K562 (cell line): ENCODE measurements at regions not wholly inside any gene's neighbourhood (a gene's known extent, or its start where the extent isn't known, plus 50 kb on each side); places are given as distances from the start of the nearest gene placed in this dataset.

ENCODE experiments used
- ATAC-seq: fragments of 200-7000 bp; cut with Tn5 transposase; 3 replicates; pipeline ENCODE4 v1.9.1; 2020; ENCODE audit warnings: moderate library complexity
- BruUV-seq: library from RNA; stranded (reverse); fragments of 400-500 nt; replicated peaks from 2 replicates; lab custom pipeline; 2021; lab: Mats Ljungman, UMichigan
- CTCF ChIA-PET: fragments of 300-600 bp; formaldehyde crosslinking; extraction: SDS; loops from one replicate; lab custom pipeline; 2021; ENCODE audit warnings: low intra/inter-chr PET ratio; lab: Yijun Ruan, JAX
- POLR2A ChIA-PET: fragments of 300-600, 350-650 bp; sonication (Branson Sonifier 250); formaldehyde crosslinking; extraction: SDS; loops from one replicate; lab custom pipeline; 2021; ENCODE audit warnings: antibody characterized with exemption, inconsistent platforms; lab: Yijun Ruan, JAX
- DNase-seq, 4 experiments: peaks; one replicate each; pipeline versions ENCODE4 v3.0.0 to v3.0.0-alpha.2; 2011 to 2018; ENCODE audit warnings: low spot score in 3 of 4, mixed read lengths in 3 of 4; ENCODE audit errors: extremely low read depth in 1 of 4
- FAIRE-seq: peaks from 2 replicates; lab custom pipeline; 2011; peaks lifted over from hg19 to GRCh38; lab: Jason Lieb, UNC
- H2AFZ ChIP-seq: 2 replicates; pipeline ENCODE4 v1.6.0; 2011; ENCODE audit warnings: low read depth, low read length, control low read depth, inconsistent platforms
- H3K27ac ChIP-seq: fragments of 200-600 bp; 3 replicates; pipeline ENCODE4 v1.8.0; 2011; ENCODE audit warnings: low read depth, mild to moderate bottlenecking, control low read depth, inconsistent platforms, low read length, moderate library complexity, mixed read lengths; ENCODE audit errors: extremely low read depth
- H3K27me3 ChIP-seq, 2 experiments: fragments of 300-600 bp in 1 of 2; 2 replicates in 1 of 2; 3 replicates in 1 of 2; pipeline versions ENCODE4 v1.6.0 to v1.8.0; 2011; ENCODE audit warnings: inconsistent platforms in 2 of 2, low read length in 2 of 2, mild to moderate bottlenecking in 1 of 2, mixed read lengths in 1 of 2, moderate library complexity in 1 of 2; ENCODE audit not compliant: control insufficient read depth in 2 of 2, insufficient read depth in 2 of 2
- H3K36me3 ChIP-seq: fragments of 300-600 bp; 3 replicates; pipeline ENCODE4 v1.8.0; 2011; ENCODE audit warnings: mild to moderate bottlenecking, low read length, inconsistent platforms; ENCODE audit not compliant: control insufficient read depth, insufficient read depth
- H3K4me1 ChIP-seq, 2 experiments: fragments of 200-600 bp in 1 of 2; replicated peaks in 1 of 2; 2 replicates in 1 of 2; 3 replicates in 1 of 2; pipeline versions ENCODE4 v1.5.1 to v1.8.0; 2011; ENCODE audit warnings: inconsistent platforms in 2 of 2, low read length in 2 of 2, mild to moderate bottlenecking in 1 of 2, mixed read lengths in 1 of 2, moderate library complexity in 1 of 2; ENCODE audit not compliant: control insufficient read depth in 2 of 2, insufficient read depth in 2 of 2
- H3K4me2 ChIP-seq: 2 replicates; pipeline ENCODE4 v1.6.1; 2011; ENCODE audit warnings: low read length, control low read depth, inconsistent platforms, mixed read lengths; ENCODE audit not compliant: insufficient read depth
- H3K4me3 ChIP-seq: fragments of 200-600 bp; sonication (generic), shearing (Covaris generic); 2 replicates; pipeline ENCODE4 v1.5.1; 2016; ENCODE audit warnings: control low read depth, inconsistent platforms
- H3K79me2 ChIP-seq: fragments of 200-600 bp; 3 replicates; pipeline ENCODE4 v1.8.0; 2011; ENCODE audit warnings: low read length, inconsistent platforms; ENCODE audit not compliant: control insufficient read depth, insufficient read depth
- H3K9ac ChIP-seq, 2 experiments: 2 replicates each; pipeline versions ENCODE4 v1.6.0 to v1.6.1; 2011; ENCODE audit warnings: low read depth in 2 of 2, low read length in 2 of 2, control low read depth in 1 of 2, inconsistent platforms in 1 of 2, mild to moderate bottlenecking in 1 of 2, mixed read lengths in 1 of 2; ENCODE audit not compliant: insufficient read depth in 1 of 2
- H3K9me1 ChIP-seq: one replicate; pipeline ENCODE4 v1.6.0; 2011; ENCODE audit warnings: inconsistent platforms, mild to moderate bottlenecking, low read length, moderate library complexity; ENCODE audit not compliant: control insufficient read depth, insufficient read depth
- H3K9me3 ChIP-seq: replicated peaks from 2 replicates; pipeline ENCODE4 v1.5.1; 2011; ENCODE audit warnings: low read depth, low read length, inconsistent platforms; ENCODE audit not compliant: control insufficient read depth, insufficient read depth
- H4K20me1 ChIP-seq: replicated peaks from 2 replicates; pipeline ENCODE4 v1.6.1; 2011; ENCODE audit warnings: low read length, inconsistent platforms, mixed read lengths; ENCODE audit not compliant: control insufficient read depth, insufficient read depth
- CXXC5 ChIP-seq: fragments of 250-450 bp; sonication (Bioruptor Pico); IDR thresholded peaks from 2 replicates; pipeline ENCODE4 v1.8.0; 2022; ENCODE audit warnings: inconsistent platforms, mild to moderate bottlenecking, moderate library complexity
- FUS ChIP-seq: fragments of 200-400 bp; formaldehyde crosslinking; optimal IDR thresholded peaks from 2 replicates; pipeline ENCODE3; 2017; ENCODE audit warnings: low read depth, low read length
- HDAC2 ChIP-seq: fragments of 450-650 bp; IDR thresholded peaks from 2 replicates; pipeline ENCODE4 v1.6.1; 2016; ENCODE audit warnings: mild to moderate bottlenecking
- KLF1 ChIP-seq: fragments of 450-650 bp; IDR thresholded peaks from 2 replicates; pipeline ENCODE4 v1.6.1; 2016; ENCODE audit warnings: missing genetic modification characterization, missing compliant biosample characterization
- NUFIP1 ChIP-seq: fragments of 450-650 bp; IDR thresholded peaks from 2 replicates; pipeline ENCODE4 v1.6.1; 2018; ENCODE audit not compliant: partially characterized antibody
- RAD21 ChIP-seq, 2 experiments: fragments of 250-450 bp in 1 of 2; fragments of 450-650 bp in 1 of 2; sonication (Bioruptor Pico) in 1 of 2; formaldehyde crosslinking in 1 of 2; IDR thresholded peaks in 1 of 2; conservative IDR thresholded peaks in 1 of 2; 2 replicates each; pipeline versions ENCODE4 v1.4.0 to v1.8.0; 2020 to 2022; ENCODE audit warnings: mild to moderate bottlenecking in 2 of 2, moderate library complexity in 1 of 2
- RCOR1 ChIP-seq, 2 experiments: IDR thresholded peaks; 2 replicates each; pipeline ENCODE4 v1.6.1; 2012; ENCODE audit warnings: low read depth in 2 of 2, low read length in 2 of 2, borderline replicate concordance in 1 of 2, improper control_type of control experiment in 1 of 2
- SREBF2 ChIP-seq: sonication (generic); formaldehyde crosslinking; IDR thresholded peaks from 2 replicates; pipeline ENCODE4 v1.4.0; 2020; ENCODE audit warnings: mild to moderate bottlenecking, missing genetic modification reagents
- SUPT5H ChIP-seq: fragments of 450-650 bp; IDR thresholded peaks from 2 replicates; pipeline ENCODE4 v1.6.1; 2016
- ZKSCAN8 ChIP-seq: fragments of 200-800 bp; sonication (Bioruptor generic); IDR thresholded peaks from 2 replicates; pipeline ENCODE4 v1.6.1; 2016; ENCODE audit warnings: missing genetic modification characterization, missing compliant biosample characterization
- ZNF316 ChIP-seq: fragments of 450-650 bp; IDR thresholded peaks from 2 replicates; pipeline ENCODE4 v1.6.1; 2016
- ZNF354B ChIP-seq: fragments of 250-450 bp; sonication (Bioruptor Pico); IDR thresholded peaks from 2 replicates; pipeline ENCODE4 v1.4.0; 2020
- WGBS: fragments of 100-300 bp; shearing (Covaris generic); methylation state at CpG from one replicate; pipeline ENCODE4 v1.1.6; 2016; ENCODE audit warnings: low coverage, mixed read lengths; ENCODE audit not compliant: insufficient coverage; ENCODE audit errors: missing lambda C conversion rate; 5-methylcytosine and 5-hydroxymethylcytosine counted together
- in situ Hi-C: fragments of 300-500 bp; cut with MboI; formaldehyde crosslinking; loops from 4 replicates; pipeline ENCODE4 v1.15.0; 2018; ENCODE audit warnings: inconsistent platforms, mixed read lengths
- intact Hi-C: fragments of 100-400 bp; cut with micrococcal nuclease; formaldehyde crosslinking; loops from 2 replicates; pipeline ENCODE4 v1.14.2; 2022

DNA sequence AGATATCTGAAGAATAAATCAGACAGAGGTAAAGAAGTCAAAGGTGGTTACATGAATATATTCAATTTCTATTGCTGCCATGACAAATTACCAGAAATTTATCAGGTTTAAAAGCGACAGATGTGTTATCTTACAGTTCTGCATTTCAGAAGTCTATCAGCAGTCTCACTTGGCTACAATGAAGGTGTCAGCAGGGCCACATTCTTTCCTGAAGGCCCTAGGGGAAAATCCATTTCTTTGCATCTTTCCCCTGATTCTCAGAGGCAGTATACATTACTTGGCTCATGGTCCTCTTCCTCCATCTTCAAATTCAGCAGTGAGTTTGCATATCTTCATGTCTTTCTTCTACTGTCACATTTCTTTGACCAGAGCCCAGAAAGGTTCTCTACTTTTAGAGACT is 145.8 kb upstream of the GULP1 start:
- ATAC-seq (no peak), DNase-seq (no peak), FAIRE-seq (no peak)
- in situ Hi-C loops = no loop called here
- CTCF ChIA-PET = no interaction called here
- Histone ChIP-seq H4K20me1 (no peaks in the 10 kb centered on the region), H3K9me3 (no peaks in the 10 kb centered on the region), H3K36me3 (no peaks in the 10 kb centered on the region), H3K9me1 (no peaks in the 10 kb centered on the region), H3K27me3 (no peaks in the 10 kb centered on the region), H3K4me2 (no peak overlapping the region), H3K9ac (no peak overlapping the region), H3K27ac (no peak overlapping the region), H2AFZ (no peak overlapping the region), H3K79me2 (no peaks in the 10 kb centered on the region), H3K4me3 (no peak overlapping the region), H3K4me1 (no peaks in the 10 kb centered on the region)
- TF ChIP-seq ZNF316 = no peak
- TF ChIP-seq RAD21 (CRISPR knock-in tag; conservative IDR thresholded peaks at IDR 0.05 in 1 of 2, IDR thresholded peaks at IDR 0.05 in 1 of 2) = no peak
- TF ChIP-seq CXXC5 (CRISPR knock-in tag) = no peak
- no peak for TF ChIP-seq SREBF2
- no peak for TF ChIP-seq HDAC2
- TF ChIP-seq ZNF354B = no peak
- TF ChIP-seq RCOR1 (IDR thresholded peaks at IDR 0.05; ENCODE audit: borderline replicate concordance in 1 of 2, low read depth in 2 of 2, low read length in 2 of 2) = no peak
- no peak for TF ChIP-seq FUS
- TF ChIP-seq ZKSCAN8 (CRISPR knock-in tag) = no peak
- intact Hi-C loops = no loop called here
- BruUV-seq = no TSS peak
- POLR2A ChIA-PET = no interaction called here
- 0% methylated on average over 1 of the region's 1 CpG for WGBS

GRCh38 chr2:188146888-188147287 is 144.8 kb upstream of the GULP1 start:
- POLR2A ChIA-PET = no interaction called here
- H3K4me2 ChIP-seq = no peak overlapping the region
- TF ChIP-seq KLF1 (tag) = no peak
- TF ChIP-seq NUFIP1 = no peak
- no peak for TF ChIP-seq SUPT5H
- TF ChIP-seq, all 486 proteins: peak for 0
- no peak for FAIRE-seq
- H3K9ac ChIP-seq = no peak overlapping the region
- no peaks in the 10 kb centered on the region for H3K9me3 ChIP-seq
- H3K9me1 ChIP-seq = no peaks in the 10 kb centered on the region
- no peaks in the 10 kb centered on the region for H3K4me1 ChIP-seq
- no peak for DNase-seq
- no peak overlapping the region for H3K4me3 ChIP-seq
- in situ Hi-C loops (no loop called here), intact Hi-C loops (no loop called here)
- H3K27me3 ChIP-seq = no peaks in the 10 kb centered on the region
- ATAC-seq = no peak
- H3K79me2 ChIP-seq = no peaks in the 10 kb centered on the region
- H3K36me3 ChIP-seq = no peaks in the 10 kb centered on the region
- H4K20me1 ChIP-seq = no peaks in the 10 kb centered on the region
- H2AFZ ChIP-seq = no peak overlapping the region
- 0% methylated on average over 1 of the region's 1 CpG for WGBS
- BruUV-seq = no TSS peak
- H3K27ac ChIP-seq = no peak overlapping the region
- CTCF ChIA-PET = no interaction called here
